ENCODE measurements at regions not wholly inside any gene's neighbourhood (a gene's known extent, or its start where the extent isn't known, plus 50 kb on each side); places are given as distances from the start of the nearest gene placed in this dataset.

DNA sequence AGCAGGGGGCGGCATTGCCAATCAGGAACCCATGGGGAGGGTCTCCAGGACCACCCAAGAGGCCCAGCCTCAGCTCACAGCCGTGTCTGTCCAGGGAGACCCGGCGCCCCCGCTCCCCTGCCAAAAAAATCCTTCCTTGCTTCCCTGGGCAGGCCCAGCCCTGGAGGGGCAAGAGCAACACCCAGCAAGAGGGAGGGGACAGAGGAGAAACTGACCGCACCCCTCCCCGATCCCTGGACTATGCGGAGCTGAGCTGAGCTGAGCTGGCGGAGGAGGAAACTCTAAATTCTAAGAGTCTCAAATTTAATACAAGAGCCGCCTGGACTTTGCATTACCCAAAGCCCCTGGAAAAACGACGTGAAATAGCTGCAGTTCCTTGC, 52.0 kb upstream of the SHISAL1 start:
- no peak overlapping the region for H3K4me3 ChIP-seq (ENCODE audit: low read length)
- TF ChIP-seq, protein P1, sequence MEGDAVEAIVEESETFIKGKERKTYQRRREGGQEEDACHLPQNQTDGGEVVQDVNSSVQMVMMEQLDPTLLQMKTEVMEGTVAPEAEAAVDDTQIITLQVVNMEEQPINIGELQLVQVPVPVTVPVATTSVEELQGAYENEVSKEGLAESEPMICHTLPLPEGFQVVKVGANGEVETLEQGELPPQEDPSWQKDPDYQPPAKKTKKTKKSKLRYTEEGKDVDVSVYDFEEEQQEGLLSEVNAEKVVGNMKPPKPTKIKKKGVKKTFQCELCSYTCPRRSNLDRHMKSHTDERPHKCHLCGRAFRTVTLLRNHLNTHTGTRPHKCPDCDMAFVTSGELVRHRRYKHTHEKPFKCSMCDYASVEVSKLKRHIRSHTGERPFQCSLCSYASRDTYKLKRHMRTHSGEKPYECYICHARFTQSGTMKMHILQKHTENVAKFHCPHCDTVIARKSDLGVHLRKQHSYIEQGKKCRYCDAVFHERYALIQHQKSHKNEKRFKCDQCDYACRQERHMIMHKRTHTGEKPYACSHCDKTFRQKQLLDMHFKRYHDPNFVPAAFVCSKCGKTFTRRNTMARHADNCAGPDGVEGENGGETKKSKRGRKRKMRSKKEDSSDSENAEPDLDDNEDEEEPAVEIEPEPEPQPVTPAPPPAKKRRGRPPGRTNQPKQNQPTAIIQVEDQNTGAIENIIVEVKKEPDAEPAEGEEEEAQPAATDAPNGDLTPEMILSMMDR (IDR thresholded peaks at IDR 0.05; ENCODE audit: insufficient read depth, low read depth, low read length, missing control alignments): no peak
- DNase-seq (ENCODE audit: low read depth): no peak

DNA sequence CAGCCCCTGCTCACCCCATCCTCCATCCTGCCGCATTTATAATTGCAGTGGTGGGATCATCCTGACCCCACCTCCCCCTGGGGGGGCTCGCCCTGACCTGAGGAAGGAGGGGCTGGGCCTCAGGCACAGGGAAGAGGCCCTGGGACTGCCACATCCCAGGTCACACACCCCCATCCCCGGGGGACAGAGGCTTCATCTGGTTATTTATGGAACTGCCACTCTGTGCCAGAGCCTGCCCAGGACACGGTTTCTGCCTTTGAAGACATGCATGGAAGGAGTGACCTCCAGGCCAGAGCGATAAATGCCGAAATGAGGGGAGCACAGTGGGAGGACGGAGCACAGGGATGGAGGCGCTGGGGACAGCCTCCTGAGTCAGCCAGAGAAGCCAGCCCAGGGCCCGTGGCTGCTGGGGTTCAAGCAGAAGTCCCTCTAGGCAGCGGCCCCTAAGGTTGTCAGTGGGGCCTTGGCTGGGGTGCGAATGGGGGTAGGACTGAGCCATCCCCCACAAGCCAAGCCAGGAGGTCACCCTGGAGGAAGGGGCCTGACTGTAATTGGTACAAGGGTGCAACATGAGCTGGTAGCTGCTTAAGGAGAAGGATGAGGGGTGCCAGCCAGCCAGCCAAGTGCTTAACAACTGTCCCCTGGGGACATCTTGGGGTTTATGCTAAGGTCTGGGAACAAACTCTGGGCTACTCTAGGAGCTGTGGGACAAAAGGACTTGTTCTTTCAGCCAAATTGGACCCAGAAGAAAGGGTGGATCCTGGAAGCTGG, 51.4 kb upstream of the SHISAL1 start:
- DNase-seq (ENCODE audit: low read depth): no peak
- TF ChIP-seq, protein P1 (IDR thresholded peaks at IDR 0.05; ENCODE audit: insufficient read depth, low read depth, low read length, missing control alignments): no peak
- H3K4me3 ChIP-seq (ENCODE audit: low read length): no peak overlapping the region

DNA sequence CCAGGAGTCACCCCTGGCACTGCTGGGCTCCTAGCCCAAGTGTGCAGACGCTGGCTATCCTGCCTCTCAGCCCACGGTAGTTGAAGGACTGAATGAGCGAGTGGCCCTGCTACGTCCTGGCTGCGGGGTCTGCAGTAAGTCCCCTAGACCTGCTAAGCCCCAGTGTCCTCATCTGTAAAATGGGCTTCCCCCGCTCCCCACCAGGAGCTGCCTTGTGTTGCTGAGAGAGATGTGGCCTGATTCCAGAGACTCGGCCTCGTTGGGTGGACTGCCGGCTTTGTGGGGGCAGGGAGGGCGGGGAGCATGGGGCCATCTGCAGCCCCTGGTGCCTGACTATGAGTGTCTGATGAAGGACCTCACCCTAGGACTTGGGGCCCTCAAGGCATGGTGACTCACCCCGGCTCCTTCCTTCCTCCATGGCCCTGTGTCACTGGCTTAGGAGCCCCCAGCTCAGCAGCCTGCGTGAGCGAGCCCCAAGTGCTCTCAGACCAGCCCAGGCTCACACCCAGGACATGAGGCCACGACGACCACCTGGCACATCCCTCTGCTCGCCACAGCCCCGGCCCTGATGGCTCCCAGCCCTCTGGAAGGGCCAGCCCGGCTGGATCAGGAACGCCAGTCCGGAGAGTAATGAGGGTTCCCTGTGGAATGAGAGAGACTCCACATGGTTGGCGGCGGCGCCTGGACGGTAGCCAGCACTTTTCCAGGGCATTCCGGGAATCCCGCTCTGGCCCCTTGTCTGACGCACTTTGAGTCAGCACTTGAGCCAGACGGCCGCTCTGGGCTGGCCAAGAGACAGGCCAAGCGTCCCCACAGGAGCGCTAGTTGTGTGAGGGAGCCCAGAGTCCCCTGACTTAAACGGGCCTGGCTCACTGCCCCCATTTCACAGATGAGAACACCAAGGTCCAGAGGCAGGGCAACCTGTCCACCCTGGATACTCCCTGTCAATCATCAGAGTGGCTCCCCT, 50.5 kb upstream of the SHISAL1 start:
- TF ChIP-seq, protein P1 (IDR thresholded peaks at IDR 0.05; ENCODE audit: insufficient read depth, low read depth, low read length, missing control alignments): no peak
- H3K4me3 ChIP-seq (ENCODE audit: low read length): no peak overlapping the region
- peak; percentile 91 for DNase-seq (ENCODE audit: low read depth)

DNA sequence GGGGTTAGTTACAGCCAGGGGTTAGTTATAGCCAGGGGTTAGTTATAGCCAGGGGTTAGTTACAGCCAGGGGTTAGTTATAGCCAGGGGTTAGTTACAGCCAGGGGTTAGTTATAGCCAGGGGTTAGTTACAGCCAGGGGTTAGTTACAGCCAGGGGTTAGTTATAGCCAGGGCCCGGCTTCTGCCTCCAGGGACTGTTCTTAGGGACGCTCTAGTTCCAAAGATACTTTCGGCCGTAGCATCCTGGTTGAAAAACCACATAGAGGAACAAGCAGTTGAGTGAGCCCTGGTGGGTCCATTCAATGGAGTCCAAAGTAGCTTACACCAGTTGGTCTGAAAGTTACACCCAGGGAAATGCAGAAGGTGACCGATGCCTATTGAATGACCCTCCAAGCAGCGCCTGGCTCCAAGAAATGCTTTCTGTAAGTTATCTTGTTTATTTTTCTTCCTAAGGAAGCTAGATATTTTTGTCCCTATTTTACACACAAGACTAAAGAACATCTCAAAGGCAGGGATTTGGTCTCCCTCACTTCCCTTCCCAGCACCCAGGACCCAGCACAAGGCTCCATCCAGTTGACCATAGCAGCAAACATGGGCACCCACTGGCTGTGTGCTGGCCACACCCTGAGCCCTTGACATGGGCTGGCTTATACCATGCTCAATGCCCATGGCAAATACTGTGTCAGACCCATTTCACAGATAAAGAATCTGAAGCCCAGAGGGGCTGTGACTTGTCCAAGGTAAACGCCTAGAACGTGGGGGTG, 49.7 kb upstream of the SHISAL1 start:
- no peak overlapping the region for H3K4me3 ChIP-seq (ENCODE audit: low read length)
- DNase-seq (ENCODE audit: low read depth): no peak
- TF ChIP-seq, protein P1 (IDR thresholded peaks at IDR 0.05; ENCODE audit: insufficient read depth, low read depth, low read length, missing control alignments): no peak
